ENCODE measurements at regions not wholly inside any gene's neighbourhood (a gene's known extent, or its start where the extent isn't known, plus 50 kb on each side); places are given as distances from the start of the nearest gene placed in this dataset.

DNA sequence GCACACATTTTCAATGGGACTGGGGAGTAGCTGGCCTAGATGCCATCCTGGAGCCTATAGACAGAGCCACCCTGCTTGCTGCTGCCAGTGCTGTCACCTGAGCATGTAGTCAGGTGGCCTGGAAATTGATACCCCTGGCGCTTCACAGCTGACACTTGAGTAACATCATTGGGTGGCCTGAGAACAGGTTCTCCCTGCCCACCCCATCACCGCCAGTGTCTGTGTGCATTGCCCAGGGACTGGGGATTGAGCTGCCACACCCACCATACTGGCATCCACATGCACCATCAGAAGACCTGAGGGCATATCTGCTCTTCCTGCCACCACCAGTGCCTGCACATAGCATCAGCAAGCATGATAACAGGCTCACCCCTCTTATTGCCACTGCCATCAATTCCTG is 1142.9 kb upstream of the PABPC4L start:
- TF ChIP-seq CTCF (IDR thresholded peaks at IDR 0.05 in 4 of 5, conservative IDR thresholded peaks at IDR 0.05 in 1 of 5) (no peak), POLR2A (IDR thresholded peaks at IDR 0.05) (no peak)

Measured in gastrocnemius medialis (tissue), 4 donors.